GM19025 (cell line): ENCODE measurements at regions not wholly inside any gene's neighbourhood (a gene's known extent, or its start where the extent isn't known, plus 50 kb on each side); places are given as distances from the start of the nearest gene placed in this dataset.
"Not testable (repeated sequence)": the region's sequence is repeated elsewhere in the genome, so short reads cannot be mapped to it uniquely, and the experiment has no call there.

Experiments used
- ATAC-seq: cut with Tn5 transposase; IDR thresholded peaks from one replicate; pipeline ENCODE4 v1.9.1; 2021; ENCODE audit warnings: mild to moderate bottlenecking, low read depth, moderate library complexity; ENCODE audit not compliant: unreplicated experiment

- no peak for ATAC-seq
Observed at GRCh38 chr12:87363497-87364084, 665.6 kb downstream of the C12orf50 start.

- no peak for ATAC-seq
Observed at GRCh38 chr12:87349681-87350080, 679.5 kb downstream of the C12orf50 start.

GRCh38 chr12:87348071-87348470 is 681.1 kb downstream of the C12orf50 start:
- no peak for ATAC-seq

- ATAC-seq, result no peak
Observed at GRCh38 chr12:87344699-87345098, 684.5 kb downstream of the C12orf50 start.

- no peak for ATAC-seq
Observed at GRCh38 chr12:87338681-87339080, 690.5 kb downstream of the C12orf50 start.

- no peak for ATAC-seq
Observed at GRCh38 chr12:87336814-87337336, 692.3 kb downstream of the C12orf50 start.

GRCh38 chr12:87332987-87333726 is 696.0 kb downstream of the C12orf50 start:
- ATAC-seq, result no peak

GRCh38 chr12:87330071-87330555 is 699.1 kb downstream of the C12orf50 start:
- not testable (repeated sequence) for ATAC-seq

GRCh38 chr12:87329076-87329863 is 699.9 kb downstream of the C12orf50 start:
- ATAC-seq, result no peak

GRCh38 chr12:87323369-87323768 is 705.8 kb downstream of the C12orf50 start:
- no peak for ATAC-seq

- no peak for ATAC-seq
Observed at GRCh38 chr12:87320724-87321123, 708.5 kb downstream of the C12orf50 start.

GRCh38 chr12:87317302-87317701 is 711.9 kb downstream of the C12orf50 start:
- no peak for ATAC-seq

- no peak for ATAC-seq
Observed at GRCh38 chr12:87311206-87311605, 718.0 kb downstream of the C12orf50 start.

GRCh38 chr12:87310126-87310525 is 719.1 kb downstream of the C12orf50 start:
- ATAC-seq, result no peak

GRCh38 chr12:87305481-87305880 is 723.7 kb downstream of the C12orf50 start:
- ATAC-seq, result no peak

GRCh38 chr12:87304406-87304805 is 724.8 kb downstream of the C12orf50 start:
- no peak for ATAC-seq

- no peak for ATAC-seq
Observed at GRCh38 chr12:87303396-87304012, 725.7 kb downstream of the C12orf50 start.

GRCh38 chr12:87302126-87302745 is 727.0 kb downstream of the C12orf50 start:
- ATAC-seq, result no peak

- no peak for ATAC-seq
Observed at GRCh38 chr12:87290505-87290904, 738.7 kb downstream of the C12orf50 start.

- ATAC-seq, result no peak
Observed at GRCh38 chr12:87283886-87284285, 745.3 kb downstream of the C12orf50 start.
